MM.1S (cell line): ENCODE measurements at regions not wholly inside any gene's neighbourhood (a gene's known extent, or its start where the extent isn't known, plus 50 kb on each side); places are given as distances from the start of the nearest gene placed in this dataset.

Source experiments
- EZH2 ChIP-seq: fragments of 300-600 bp; sonication (generic); optimal IDR thresholded peaks from 2 replicates; pipeline ENCODE3; 2017; ENCODE audit warnings: low read depth, mild to moderate bottlenecking, antibody characterized with exemption, low read length, mixed read lengths
- EZH2phosphoT487 ChIP-seq: fragments of 300-600 bp; sonication (generic); IDR thresholded peaks from 2 replicates; pipeline ENCODE4 v1.6.1; 2018; ENCODE audit warnings: antibody characterized with exemption, low read length
- TF ChIP-seq, protein P1 (sequence below): fragments of 300-600 bp; sonication (generic); IDR thresholded peaks from 2 replicates; pipeline ENCODE4 v1.5.1; 2016; ENCODE audit warnings: antibody characterized with exemption, low read length, mixed read lengths

GRCh38 chr21:31484219-31484618 is 140.2 kb upstream of the TIAM1 start:
- TF ChIP-seq, protein P1, sequence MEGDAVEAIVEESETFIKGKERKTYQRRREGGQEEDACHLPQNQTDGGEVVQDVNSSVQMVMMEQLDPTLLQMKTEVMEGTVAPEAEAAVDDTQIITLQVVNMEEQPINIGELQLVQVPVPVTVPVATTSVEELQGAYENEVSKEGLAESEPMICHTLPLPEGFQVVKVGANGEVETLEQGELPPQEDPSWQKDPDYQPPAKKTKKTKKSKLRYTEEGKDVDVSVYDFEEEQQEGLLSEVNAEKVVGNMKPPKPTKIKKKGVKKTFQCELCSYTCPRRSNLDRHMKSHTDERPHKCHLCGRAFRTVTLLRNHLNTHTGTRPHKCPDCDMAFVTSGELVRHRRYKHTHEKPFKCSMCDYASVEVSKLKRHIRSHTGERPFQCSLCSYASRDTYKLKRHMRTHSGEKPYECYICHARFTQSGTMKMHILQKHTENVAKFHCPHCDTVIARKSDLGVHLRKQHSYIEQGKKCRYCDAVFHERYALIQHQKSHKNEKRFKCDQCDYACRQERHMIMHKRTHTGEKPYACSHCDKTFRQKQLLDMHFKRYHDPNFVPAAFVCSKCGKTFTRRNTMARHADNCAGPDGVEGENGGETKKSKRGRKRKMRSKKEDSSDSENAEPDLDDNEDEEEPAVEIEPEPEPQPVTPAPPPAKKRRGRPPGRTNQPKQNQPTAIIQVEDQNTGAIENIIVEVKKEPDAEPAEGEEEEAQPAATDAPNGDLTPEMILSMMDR: no peak
- TF ChIP-seq EZH2: no peak
- TF ChIP-seq EZH2phosphoT487: no peak
